NT2/D1 (cell line): ENCODE measurements at regions not wholly inside any gene's neighbourhood (a gene's known extent, or its start where the extent isn't known, plus 50 kb on each side); places are given as distances from the start of the nearest gene placed in this dataset.

Experiments used
- YY1 ChIP-seq: IDR thresholded peaks from 2 replicates; pipeline ENCODE4 v1.6.1; 2011; ENCODE audit not compliant: insufficient read length, insufficient read depth
- ZNF274 ChIP-seq: IDR thresholded peaks from 2 replicates; pipeline ENCODE4 v1.6.1; 2011; ENCODE audit warnings: mild to moderate bottlenecking, low read depth, low read length

DNA sequence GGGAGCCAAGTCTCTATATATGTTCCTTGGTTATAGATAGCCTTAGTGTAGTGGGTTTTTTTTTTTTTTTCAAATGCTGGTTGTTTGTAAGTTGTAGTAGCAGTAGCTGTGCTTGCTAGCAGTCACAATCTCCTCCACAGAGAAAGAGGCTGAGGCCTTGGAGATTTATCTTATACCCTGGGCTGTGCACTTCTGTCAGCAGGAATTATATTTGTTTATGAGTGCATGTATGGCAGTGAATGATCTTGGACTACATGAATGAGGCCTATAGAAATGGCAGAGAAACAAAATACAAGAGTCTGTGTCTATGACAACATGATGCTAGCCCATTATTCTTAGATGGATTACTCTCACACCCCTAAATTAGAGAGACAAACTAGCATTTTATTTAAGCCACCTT is 1674.2 kb upstream of the ADGRL3 start:
- TF ChIP-seq YY1 = no peak
- no peak for TF ChIP-seq ZNF274
